ENCODE measurements at regions not wholly inside any gene's neighbourhood (a gene's known extent, or its start where the extent isn't known, plus 50 kb on each side); places are given as distances from the start of the nearest gene placed in this dataset.

- TF ChIP-seq CTCF (IDR thresholded peaks at IDR 0.05), result no peak
- no peak for TF ChIP-seq POLR2AphosphoS5 (IDR thresholded peaks at IDR 0.05)
- TF ChIP-seq POLR2A (IDR thresholded peaks at IDR 0.05), result no peak
- TF ChIP-seq EP300 (IDR thresholded peaks at IDR 0.05), result no peak
These were observed 955.3 kb downstream of the REEP3 start for GRCh38 chr10:64476506-64476905.
